IMR-90 (cell line): ENCODE measurements at regions not wholly inside any gene's neighbourhood (a gene's known extent, or its start where the extent isn't known, plus 50 kb on each side); places are given as distances from the start of the nearest gene placed in this dataset.

Source experiments
- ATAC-seq: fragments of 200-7000 bp; cut with Tn5 transposase; 2 replicates; pipeline ENCODE4 v1.9.1; 2020; ENCODE audit warnings: low read depth, mild to moderate bottlenecking, moderate library complexity
- BruUV-seq: library from RNA; stranded (reverse); fragments of 400-500 nt; replicated peaks from 2 replicates; lab custom pipeline; 2021; lab: Mats Ljungman, UMichigan
- CTCF ChIA-PET: fragments of 300-600 bp; formaldehyde crosslinking; extraction: SDS; loops from one replicate; lab custom pipeline; 2021; ENCODE audit warnings: antibody characterized with exemption; lab: Yijun Ruan, JAX
- POLR2A ChIA-PET: fragments of 300-600 bp; sonication (Branson Sonifier 250); formaldehyde crosslinking; loops from one replicate; lab custom pipeline; 2022; ENCODE audit warnings: antibody characterized with exemption; ENCODE audit not compliant: unreplicated experiment; lab: Charles Lee
- DNase-seq: peaks from one replicate; pipeline ENCODE4 v3.0.0; 2013
- H2AFZ ChIP-seq: replicated peaks from 2 replicates; pipeline ENCODE3; 2013; ENCODE audit warnings: low read length, mild to moderate bottlenecking; ENCODE audit not compliant: poor library complexity
- H2AK5ac ChIP-seq: 2 replicates; pipeline ENCODE4 v1.6.1; 2013; ENCODE audit warnings: low read depth, low read length, inconsistent platforms
- H2AK9ac ChIP-seq: replicated peaks from 2 replicates; pipeline ENCODE3; 2013; ENCODE audit warnings: mild to moderate bottlenecking, low read depth, low read length, moderate library complexity; ENCODE audit not compliant: poor library complexity
- H2BK120ac ChIP-seq: 2 replicates; pipeline ENCODE4 v1.6.1; 2013; ENCODE audit warnings: low read depth, low read length, inconsistent platforms
- H2BK15ac ChIP-seq: 3 replicates; pipeline ENCODE4 v1.6.1; 2013; ENCODE audit warnings: low read depth, low read length, inconsistent platforms
- H2BK20ac ChIP-seq: 2 replicates; pipeline ENCODE4 v1.6.1; 2013; ENCODE audit warnings: low read depth, mild to moderate bottlenecking, inconsistent platforms, low read length, moderate library complexity
- H2BK5ac ChIP-seq: 2 replicates; pipeline ENCODE4 v1.6.1; 2013; ENCODE audit warnings: mild to moderate bottlenecking, low read depth, low read length, inconsistent platforms; ENCODE audit not compliant: poor library complexity, severe bottlenecking
- H3K14ac ChIP-seq: replicated peaks from 2 replicates; pipeline ENCODE4 v1.6.1; 2013; ENCODE audit warnings: low read depth, low read length, inconsistent platforms
- H3K18ac ChIP-seq: 2 replicates; pipeline ENCODE4 v1.6.1; 2013; ENCODE audit warnings: low read depth, low read length, control low read depth
- H3K23ac ChIP-seq: 2 replicates; pipeline ENCODE4 v1.6.1; 2013; ENCODE audit warnings: low read depth, low read length, inconsistent platforms
- H3K27ac ChIP-seq: 2 replicates; pipeline ENCODE4 v1.5.1; 2013; ENCODE audit warnings: mild to moderate bottlenecking, control low read depth, low read length; ENCODE audit not compliant: insufficient read depth
- H3K27me3 ChIP-seq: 2 replicates; pipeline ENCODE4 v1.6.1; 2013; ENCODE audit warnings: low read length; ENCODE audit not compliant: control insufficient read depth, insufficient read depth
- H3K36me3 ChIP-seq: 2 replicates; pipeline ENCODE4 v1.6.1; 2013; ENCODE audit warnings: low read length, mixed read lengths; ENCODE audit not compliant: control insufficient read depth, insufficient read depth
- H3K4ac ChIP-seq: 2 replicates; pipeline ENCODE4 v1.6.1; 2013; ENCODE audit warnings: low read depth, low read length, inconsistent platforms
- H3K4me1 ChIP-seq: 2 replicates; pipeline ENCODE4 v1.6.1; 2013; ENCODE audit warnings: low read length, mixed read lengths; ENCODE audit not compliant: control insufficient read depth, insufficient read depth
- H3K4me2 ChIP-seq: 2 replicates; pipeline ENCODE4 v1.6.1; 2013; ENCODE audit warnings: low read depth, mild to moderate bottlenecking, control low read depth, low read length, moderate library complexity
- H3K4me3 ChIP-seq: 2 replicates; pipeline ENCODE4 v1.5.1; 2013; ENCODE audit warnings: low read depth, mild to moderate bottlenecking, control low read depth, low read length, moderate library complexity; ENCODE audit not compliant: insufficient read depth
- H3K56ac ChIP-seq: 2 replicates; pipeline ENCODE4 v1.6.1; 2013; ENCODE audit warnings: low read length, inconsistent platforms; ENCODE audit not compliant: insufficient read depth; ENCODE audit errors: extremely low read depth
- H3K79me1 ChIP-seq, 2 experiments: 2 replicates each; pipeline ENCODE4 v1.6.1; 2013; ENCODE audit warnings: low read length in 2 of 2, inconsistent platforms in 1 of 2, low read depth in 1 of 2
- H3K9ac ChIP-seq: 2 replicates; pipeline ENCODE4 v1.6.1; 2013; ENCODE audit warnings: low read depth, low read length, control low read depth
- H3K9me1 ChIP-seq: 2 replicates; pipeline ENCODE4 v1.6.1; 2013; ENCODE audit warnings: low read length, inconsistent platforms; ENCODE audit not compliant: insufficient read depth
- H3K9me3 ChIP-seq: 2 replicates; pipeline ENCODE4 v1.6.1; 2013; ENCODE audit warnings: low read length; ENCODE audit not compliant: control insufficient read depth, insufficient read depth
- H4K20me1 ChIP-seq: 2 replicates; pipeline ENCODE4 v1.6.1; 2013; ENCODE audit warnings: low read length, inconsistent platforms; ENCODE audit not compliant: insufficient read depth
- H4K5ac ChIP-seq: 2 replicates; pipeline ENCODE4 v1.6.1; 2013; ENCODE audit warnings: mild to moderate bottlenecking, low read depth, low read length, control low read depth
- H4K8ac ChIP-seq, 2 experiments: 2 replicates each; pipeline ENCODE4 v1.6.1; 2013; ENCODE audit warnings: low read depth in 2 of 2, low read length in 2 of 2, control low read depth in 1 of 2, inconsistent platforms in 1 of 2
- H4K91ac ChIP-seq: 2 replicates; pipeline ENCODE4 v1.6.1; 2013; ENCODE audit warnings: low read depth, low read length, inconsistent platforms; ENCODE audit not compliant: insufficient read depth
- BHLHE40 ChIP-seq: fragments of 150-350 bp; IDR thresholded peaks from 2 replicates; pipeline ENCODE4 v1.6.1; 2016; ENCODE audit warnings: mild to moderate bottlenecking, low read depth, low read length
- CEBPB ChIP-seq: IDR thresholded peaks from 2 replicates; pipeline ENCODE4 v1.6.1; 2012; ENCODE audit warnings: low read depth, low read length, improper control_type of control experiment
- CTCF ChIP-seq: conservative IDR thresholded peaks from 2 replicates; pipeline ENCODE4 v1.5.1; 2012; ENCODE audit warnings: mild to moderate bottlenecking, low read depth, low read length, improper control_type of control experiment
- MAZ ChIP-seq: IDR thresholded peaks from 2 replicates; pipeline ENCODE4 v1.6.1; 2012; ENCODE audit warnings: low read depth, mild to moderate bottlenecking, low read length, improper control_type of control experiment, moderate library complexity, borderline replicate concordance
- MXI1 ChIP-seq: IDR thresholded peaks from 2 replicates; pipeline ENCODE4 v1.6.1; 2012; ENCODE audit warnings: low read depth, mild to moderate bottlenecking, low read length, moderate library complexity, borderline replicate concordance
- NFE2L2 ChIP-seq: fragments of 150-350 bp; IDR thresholded peaks from 2 replicates; pipeline ENCODE4 v1.6.1; 2016; ENCODE audit warnings: low read depth, mild to moderate bottlenecking, low read length
- POLR2A ChIP-seq: IDR thresholded peaks from 2 replicates; pipeline ENCODE4 v1.6.1; 2012; ENCODE audit warnings: mild to moderate bottlenecking, low read depth, low read length
- RAD21 ChIP-seq: IDR thresholded peaks from 2 replicates; pipeline ENCODE4 v1.6.1; 2012; ENCODE audit warnings: low read length, improper control_type of control experiment
- RCOR1 ChIP-seq: IDR thresholded peaks from 2 replicates; pipeline ENCODE4 v1.6.1; 2012; ENCODE audit warnings: mild to moderate bottlenecking, low read length, improper control_type of control experiment; ENCODE audit not compliant: insufficient replicate concordance
- SMC3 ChIP-seq: fragments of 150-350 bp; IDR thresholded peaks from 2 replicates; pipeline ENCODE4 v1.6.1; 2016; ENCODE audit warnings: low read depth, mild to moderate bottlenecking, antibody characterized with exemption, low read length, moderate library complexity
- WGBS, 2 experiments: methylation state at CpG; one replicate each; pipeline versions ENCODE4 v1.1.5 to v1.1.7; 2013; ENCODE audit warnings: missing lambda C conversion rate in 2 of 2; ENCODE audit not compliant: insufficient read length in 1 of 2; ENCODE audit errors: extremely low coverage in 2 of 2; 5-methylcytosine and 5-hydroxymethylcytosine counted together
- dilution Hi-C: fragments of 300-500 bp; cut with HindIII; formaldehyde crosslinking; loops from one replicate; pipeline ENCODE4 v1.14.3; 2018; ENCODE audit warnings: low sequenced_read_pairs; ENCODE audit not compliant: unreplicated experiment
- in situ Hi-C: fragments of 300-500 bp; cut with MboI; formaldehyde crosslinking; loops from 3 replicates; pipeline ENCODE4 v1.14.3; 2019; ENCODE audit warnings: low sequenced_read_pairs, inconsistent platforms, mixed read lengths
- intact Hi-C: fragments of 100-400 bp; cut with micrococcal nuclease; formaldehyde crosslinking; loops from 2 replicates; pipeline ENCODE4 v1.10.0; 2022

- Histone ChIP-seq H3K27me3 (no peaks in the 10 kb centered on the region), H3K4me1 (no peaks in the 10 kb centered on the region), H3K36me3 (no peaks in the 10 kb centered on the region), H3K9me1 (no peaks in the 10 kb centered on the region), H3K79me1 (no peaks in the 10 kb centered on the region), H2BK120ac (no peak overlapping the region), H2AFZ (no peak overlapping the region), H4K91ac (no peak overlapping the region), H2BK15ac (no peak overlapping the region), H3K56ac (no peak overlapping the region), H2AK9ac (no peak overlapping the region), H3K4ac (no peak overlapping the region), H3K4me3 (no peak overlapping the region), H4K20me1 (no peaks in the 10 kb centered on the region), H2BK5ac (no peak overlapping the region), H4K8ac (no peak overlapping the region), H2AK5ac (no peak overlapping the region), H3K14ac (no peak overlapping the region), H3K4me2 (no peak overlapping the region), H3K23ac (no peak overlapping the region), H3K9ac (no peak overlapping the region), H3K18ac (no peak overlapping the region), H2BK20ac (no peak overlapping the region), H3K27ac (no peak overlapping the region), H3K9me3 (no peaks in the 10 kb centered on the region), H4K5ac (no peak overlapping the region)
- ATAC-seq (no peak), DNase-seq (no peak)
- no peak for TF ChIP-seq CTCF
- TF ChIP-seq NFE2L2, result no peak
- TF ChIP-seq RAD21, result no peak
- TF ChIP-seq MXI1, result no peak
- TF ChIP-seq RCOR1, result no peak
- no peak for TF ChIP-seq SMC3
- no peak for TF ChIP-seq BHLHE40
- no peak for TF ChIP-seq CEBPB
- no peak for TF ChIP-seq MAZ
- TF ChIP-seq POLR2A, result no peak
- no TSS peak for BruUV-seq
- intact Hi-C loops (no loop called here), in situ Hi-C loops (no loop called here), dilution Hi-C loops (no loop called here)
- CTCF ChIA-PET, result interaction anchor here (0.9 kb wide), 1 partner anchor 19 kb away, joined by 3 read pairs; no protein-coding TSS in a partner anchor
- POLR2A ChIA-PET, result no interaction called here
- 63% methylated on average over 3 of the region's 6 CpGs; no CpG with 5 or more reads in 1 of the 2 experiments for WGBS, 2 experiments
Observed at GRCh38 chr4:117154251-117154650, 68.9 kb upstream of the TRAM1L1 start.
